Aorta (tissue), 5 donors: ENCODE measurements at regions not wholly inside any gene's neighbourhood (a gene's known extent, or its start where the extent isn't known, plus 50 kb on each side); places are given as distances from the start of the nearest gene placed in this dataset.

Experiments
- ATAC-seq: fragments of 200-7000 bp; cut with Tn5 transposase; one replicate; pipeline ENCODE4 v1.9.1; 2022; ENCODE audit warnings: moderate library complexity; ENCODE audit not compliant: low FRiP score
- DNase-seq, 2 donors: peaks; one replicate each; pipeline ENCODE4 v3.0.0-alpha.2; 2020
- H3K27ac ChIP-seq, 2 donors: one replicate each; pipeline ENCODE4 v1.5.1; 2013; ENCODE audit warnings: low read length in 2 of 2, mild to moderate bottlenecking in 2 of 2, moderate library complexity in 2 of 2, control low read depth in 1 of 2, inconsistent platforms in 1 of 2, low read depth in 1 of 2
- H3K27me3 ChIP-seq, 2 donors: one replicate each; pipeline ENCODE4 v1.6.1; 2013; ENCODE audit warnings: control low read depth in 1 of 2, low read length in 1 of 2, mild to moderate bottlenecking in 1 of 2, moderate library complexity in 1 of 2; ENCODE audit not compliant: insufficient read depth in 2 of 2, control insufficient read depth in 1 of 2
- H3K36me3 ChIP-seq, 2 donors: one replicate each; pipeline ENCODE4 v1.6.1; 2013; ENCODE audit warnings: control low read depth in 1 of 2, low read length in 1 of 2, mild to moderate bottlenecking in 1 of 2; ENCODE audit not compliant: insufficient read depth in 2 of 2, control insufficient read depth in 1 of 2
- H3K4me1 ChIP-seq, 2 donors: one replicate each; pipeline ENCODE4 v1.6.1; 2013; ENCODE audit warnings: low read length in 2 of 2, control low read depth in 1 of 2, mild to moderate bottlenecking in 1 of 2, moderate library complexity in 1 of 2; ENCODE audit not compliant: insufficient read depth in 2 of 2, control insufficient read depth in 1 of 2
- H3K4me3 ChIP-seq, 2 donors: one replicate each; pipeline ENCODE4 v1.5.1; 2013; ENCODE audit warnings: low read length in 2 of 2, control low read depth in 1 of 2, mild to moderate bottlenecking in 1 of 2
- H3K9me3 ChIP-seq: one replicate; pipeline ENCODE4 v1.6.1; 2013; ENCODE audit warnings: mild to moderate bottlenecking, low read length; ENCODE audit not compliant: control insufficient read depth
- WGBS, 2 donors: extraction: QIAGEN DNeasy Blood & Tissue Kit; methylation state at CpG; one replicate each; pipeline ENCODE4 v1.1.7; 2013; 5-methylcytosine and 5-hydroxymethylcytosine counted together
- intact Hi-C, 2 donors: fragments of 100-400 bp; cut with DNase I; formaldehyde crosslinking; loops; one replicate each; pipeline versions ENCODE4 v1.14.2 to v1.15.0; 2022
- donor health status: healthy with polysubstance abuse.
- donor health status: Bipolar disorder and iron deficiency.
- donor health status: DM: no; HTN: no; CAD: no.
- donor health status: DM: no; HTN: no; CAD: no.
- donor health status: DM: yes; HTN: yes; CAD: no.

- Histone ChIP-seq H3K4me3 (no peak overlapping the region), H3K27ac (no peak overlapping the region), H3K27me3 (no peaks in the 10 kb centered on the region), H3K4me1 (no peaks in the 10 kb centered on the region), H3K36me3 (no peaks in the 10 kb centered on the region), H3K9me3 (no peaks in the 10 kb centered on the region)
- DNase-seq (no peak), ATAC-seq (no peak)
- intact Hi-C loops = no loop called here
- 94 to 98% methylated on average over 2 of the region's 2 CpGs for WGBS, 2 donors
Measured at GRCh38 chr7:41048771-41049170, 654.1 kb downstream of the INHBA start.

- intact Hi-C loops = no loop called here
- ATAC-seq (no peak), DNase-seq (no peak)
- Histone ChIP-seq H3K4me3 (no peak overlapping the region), H3K4me1 (no peaks in the 10 kb centered on the region), H3K27ac (no peak overlapping the region), H3K36me3 (no peaks in the 10 kb centered on the region), H3K9me3 (no peaks in the 10 kb centered on the region), H3K27me3 (no peaks in the 10 kb centered on the region)
- 86 to 92% methylated on average over 9 of the region's 9 CpGs for WGBS, 2 donors
Measured at GRCh38 chr7:41047789-41048191, 655.1 kb downstream of the INHBA start.

GRCh38 chr7:41047211-41047610 lies 655.7 kb downstream of the INHBA start:
- intact Hi-C loops = no loop called here
- Histone ChIP-seq H3K4me1 (no peaks in the 10 kb centered on the region), H3K27ac (no peak overlapping the region), H3K27me3 (no peaks in the 10 kb centered on the region), H3K9me3 (no peaks in the 10 kb centered on the region), H3K4me3 (no peak overlapping the region), H3K36me3 (no peaks in the 10 kb centered on the region)
- DNase-seq = no peak
- 74 to 82% methylated on average over 5 of the region's 5 CpGs for WGBS, 2 donors
- no peak for ATAC-seq

GRCh38 chr7:41046776-41047175 lies 656.1 kb downstream of the INHBA start:
- ATAC-seq (no peak), DNase-seq (no peak)
- Histone ChIP-seq H3K27me3 (no peaks in the 10 kb centered on the region), H3K9me3 (no peaks in the 10 kb centered on the region), H3K36me3 (no peaks in the 10 kb centered on the region), H3K4me3 (no peak overlapping the region), H3K27ac (no peak overlapping the region), H3K4me1 (no peaks in the 10 kb centered on the region)
- intact Hi-C loops = no loop called here
- WGBS, 2 donors = 82 to 85% methylated on average over 4 of the region's 4 CpGs

GRCh38 chr7:41046221-41046761 lies 656.6 kb downstream of the INHBA start:
- Histone ChIP-seq H3K4me1 (no peaks in the 10 kb centered on the region), H3K27me3 (no peaks in the 10 kb centered on the region), H3K4me3 (no peak overlapping the region), H3K9me3 (no peaks in the 10 kb centered on the region), H3K27ac (no peak overlapping the region), H3K36me3 (no peaks in the 10 kb centered on the region)
- WGBS, 2 donors = 70 to 75% methylated on average over 7 of the region's 7 CpGs
- ATAC-seq = peak; percentile 17
- intact Hi-C loops = no loop called here
- DNase-seq = no peak

- no peak for ATAC-seq
- intact Hi-C loops = no loop called here
- no peaks in the 10 kb centered on the region for H3K4me1 ChIP-seq
- H3K9me3 ChIP-seq = no peaks in the 10 kb centered on the region
- no peaks in the 10 kb centered on the region for H3K36me3 ChIP-seq
- no peak for DNase-seq
- H3K27ac ChIP-seq = no peak overlapping the region
- 94 to 97% methylated on average over 3 of the region's 3 CpGs for WGBS, 2 donors
- no peaks in the 10 kb centered on the region for H3K27me3 ChIP-seq
- no peak overlapping the region for H3K4me3 ChIP-seq
Measured at GRCh38 chr7:41045556-41046123, 657.2 kb downstream of the INHBA start.

- no peak overlapping the region for H3K27ac ChIP-seq
- DNase-seq (no peak), ATAC-seq (no peak)
- no peaks in the 10 kb centered on the region for H3K36me3 ChIP-seq
- peaks cover 0 to 4% of the 10 kb centered on the region in 2 donors for H3K4me1 ChIP-seq
- no peaks in the 10 kb centered on the region for H3K27me3 ChIP-seq
- WGBS, 2 donors = 18 to 36% methylated on average over 3 of the region's 3 CpGs
- intact Hi-C loops = no loop called here
- H3K4me3 ChIP-seq = no peak overlapping the region
- no peaks in the 10 kb centered on the region for H3K9me3 ChIP-seq
Measured at GRCh38 chr7:41039981-41040380, 662.9 kb downstream of the INHBA start.

GRCh38 chr7:41039386-41039953 lies 663.4 kb downstream of the INHBA start:
- DNase-seq (no peak), ATAC-seq (peak; percentile 27)
- no peak overlapping the region for H3K27ac ChIP-seq
- H3K36me3 ChIP-seq = no peaks in the 10 kb centered on the region
- peaks cover 0 to 4% of the 10 kb centered on the region in 2 donors for H3K4me1 ChIP-seq
- no peaks in the 10 kb centered on the region for H3K27me3 ChIP-seq
- WGBS, 2 donors = 52 to 68% methylated on average over 4 of the region's 4 CpGs
- intact Hi-C loops = no loop called here
- no peak overlapping the region for H3K4me3 ChIP-seq
- H3K9me3 ChIP-seq = no peaks in the 10 kb centered on the region

- Histone ChIP-seq H3K27me3 (no peaks in the 10 kb centered on the region), H3K36me3 (peaks cover 0 to 2% of the 10 kb centered on the region in 2 donors), H3K4me3 (no peak overlapping the region), H3K9me3 (no peaks in the 10 kb centered on the region), H3K27ac (no peak overlapping the region), H3K4me1 (peaks cover 0 to 4% of the 10 kb centered on the region in 2 donors)
- ATAC-seq (no peak), DNase-seq (no peak)
- 91 to 92% methylated on average over 5 of the region's 5 CpGs for WGBS, 2 donors
- intact Hi-C loops = no loop called here
Measured at GRCh38 chr7:41038211-41038610, 664.7 kb downstream of the INHBA start.
